ENCODE measurements at regions not wholly inside any gene's neighbourhood (a gene's known extent, or its start where the extent isn't known, plus 50 kb on each side); places are given as distances from the start of the nearest gene placed in this dataset.

DNA sequence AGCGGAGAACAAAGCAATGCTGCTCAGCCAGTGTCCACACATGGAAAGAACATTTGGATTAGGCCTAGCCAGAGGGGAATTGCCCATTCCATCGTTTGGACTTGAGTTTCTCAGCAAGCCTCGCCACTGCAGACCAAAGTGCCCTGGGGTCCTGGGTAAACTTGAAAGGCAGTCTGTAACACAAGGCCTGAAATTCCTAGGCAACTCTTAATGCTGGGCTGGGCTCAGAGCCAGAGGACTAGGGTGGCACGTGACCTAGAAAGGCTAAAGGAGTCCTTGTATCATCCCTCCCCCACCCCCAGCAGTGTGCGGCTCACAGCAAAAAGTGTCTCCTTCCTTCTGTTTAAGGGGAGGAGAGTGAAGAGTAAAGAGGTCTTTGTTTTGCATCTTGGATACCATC lies 210.4 kb upstream of the ARX start:
- ATAC-seq (no peak), DNase-seq (ENCODE audit: low spot score) (no peak)
- TF ChIP-seq NANOG (IDR thresholded peaks at IDR 0.05; ENCODE audit: borderline replicate concordance) (no peak), CTCF (conservative IDR thresholded peaks at IDR 0.05; ENCODE audit: low read depth in 2 of 2) (no peak), REST (IDR thresholded peaks at IDR 0.05; ENCODE audit: unreplicated experiment) (no peak), ZNF331 (CRISPR knock-in tag; IDR thresholded peaks at IDR 0.05; ENCODE audit: low read depth) (no peak), POLR2AphosphoS5 (IDR thresholded peaks at IDR 0.05; ENCODE audit: low read depth) (no peak), JUNB (IDR thresholded peaks at IDR 0.05; ENCODE audit: unreplicated experiment) (no peak), EZH2phosphoT487 (IDR thresholded peaks at IDR 0.05; ENCODE audit: unreplicated experiment) (no peak), EZH2 (IDR thresholded peaks at IDR 0.05; ENCODE audit: low read depth, unreplicated experiment) (no peak), ETS1 (IDR thresholded peaks at IDR 0.05) (no peak), STAT1 (IDR thresholded peaks at IDR 0.05; ENCODE audit: unreplicated experiment) (no peak), CREB1 (CRISPR knock-in tag; IDR thresholded peaks at IDR 0.05; ENCODE audit: low read depth) (no peak), ZNF114 (CRISPR knock-in tag; IDR thresholded peaks at IDR 0.05) (no peak)
- TF ChIP-seq, protein P1, sequence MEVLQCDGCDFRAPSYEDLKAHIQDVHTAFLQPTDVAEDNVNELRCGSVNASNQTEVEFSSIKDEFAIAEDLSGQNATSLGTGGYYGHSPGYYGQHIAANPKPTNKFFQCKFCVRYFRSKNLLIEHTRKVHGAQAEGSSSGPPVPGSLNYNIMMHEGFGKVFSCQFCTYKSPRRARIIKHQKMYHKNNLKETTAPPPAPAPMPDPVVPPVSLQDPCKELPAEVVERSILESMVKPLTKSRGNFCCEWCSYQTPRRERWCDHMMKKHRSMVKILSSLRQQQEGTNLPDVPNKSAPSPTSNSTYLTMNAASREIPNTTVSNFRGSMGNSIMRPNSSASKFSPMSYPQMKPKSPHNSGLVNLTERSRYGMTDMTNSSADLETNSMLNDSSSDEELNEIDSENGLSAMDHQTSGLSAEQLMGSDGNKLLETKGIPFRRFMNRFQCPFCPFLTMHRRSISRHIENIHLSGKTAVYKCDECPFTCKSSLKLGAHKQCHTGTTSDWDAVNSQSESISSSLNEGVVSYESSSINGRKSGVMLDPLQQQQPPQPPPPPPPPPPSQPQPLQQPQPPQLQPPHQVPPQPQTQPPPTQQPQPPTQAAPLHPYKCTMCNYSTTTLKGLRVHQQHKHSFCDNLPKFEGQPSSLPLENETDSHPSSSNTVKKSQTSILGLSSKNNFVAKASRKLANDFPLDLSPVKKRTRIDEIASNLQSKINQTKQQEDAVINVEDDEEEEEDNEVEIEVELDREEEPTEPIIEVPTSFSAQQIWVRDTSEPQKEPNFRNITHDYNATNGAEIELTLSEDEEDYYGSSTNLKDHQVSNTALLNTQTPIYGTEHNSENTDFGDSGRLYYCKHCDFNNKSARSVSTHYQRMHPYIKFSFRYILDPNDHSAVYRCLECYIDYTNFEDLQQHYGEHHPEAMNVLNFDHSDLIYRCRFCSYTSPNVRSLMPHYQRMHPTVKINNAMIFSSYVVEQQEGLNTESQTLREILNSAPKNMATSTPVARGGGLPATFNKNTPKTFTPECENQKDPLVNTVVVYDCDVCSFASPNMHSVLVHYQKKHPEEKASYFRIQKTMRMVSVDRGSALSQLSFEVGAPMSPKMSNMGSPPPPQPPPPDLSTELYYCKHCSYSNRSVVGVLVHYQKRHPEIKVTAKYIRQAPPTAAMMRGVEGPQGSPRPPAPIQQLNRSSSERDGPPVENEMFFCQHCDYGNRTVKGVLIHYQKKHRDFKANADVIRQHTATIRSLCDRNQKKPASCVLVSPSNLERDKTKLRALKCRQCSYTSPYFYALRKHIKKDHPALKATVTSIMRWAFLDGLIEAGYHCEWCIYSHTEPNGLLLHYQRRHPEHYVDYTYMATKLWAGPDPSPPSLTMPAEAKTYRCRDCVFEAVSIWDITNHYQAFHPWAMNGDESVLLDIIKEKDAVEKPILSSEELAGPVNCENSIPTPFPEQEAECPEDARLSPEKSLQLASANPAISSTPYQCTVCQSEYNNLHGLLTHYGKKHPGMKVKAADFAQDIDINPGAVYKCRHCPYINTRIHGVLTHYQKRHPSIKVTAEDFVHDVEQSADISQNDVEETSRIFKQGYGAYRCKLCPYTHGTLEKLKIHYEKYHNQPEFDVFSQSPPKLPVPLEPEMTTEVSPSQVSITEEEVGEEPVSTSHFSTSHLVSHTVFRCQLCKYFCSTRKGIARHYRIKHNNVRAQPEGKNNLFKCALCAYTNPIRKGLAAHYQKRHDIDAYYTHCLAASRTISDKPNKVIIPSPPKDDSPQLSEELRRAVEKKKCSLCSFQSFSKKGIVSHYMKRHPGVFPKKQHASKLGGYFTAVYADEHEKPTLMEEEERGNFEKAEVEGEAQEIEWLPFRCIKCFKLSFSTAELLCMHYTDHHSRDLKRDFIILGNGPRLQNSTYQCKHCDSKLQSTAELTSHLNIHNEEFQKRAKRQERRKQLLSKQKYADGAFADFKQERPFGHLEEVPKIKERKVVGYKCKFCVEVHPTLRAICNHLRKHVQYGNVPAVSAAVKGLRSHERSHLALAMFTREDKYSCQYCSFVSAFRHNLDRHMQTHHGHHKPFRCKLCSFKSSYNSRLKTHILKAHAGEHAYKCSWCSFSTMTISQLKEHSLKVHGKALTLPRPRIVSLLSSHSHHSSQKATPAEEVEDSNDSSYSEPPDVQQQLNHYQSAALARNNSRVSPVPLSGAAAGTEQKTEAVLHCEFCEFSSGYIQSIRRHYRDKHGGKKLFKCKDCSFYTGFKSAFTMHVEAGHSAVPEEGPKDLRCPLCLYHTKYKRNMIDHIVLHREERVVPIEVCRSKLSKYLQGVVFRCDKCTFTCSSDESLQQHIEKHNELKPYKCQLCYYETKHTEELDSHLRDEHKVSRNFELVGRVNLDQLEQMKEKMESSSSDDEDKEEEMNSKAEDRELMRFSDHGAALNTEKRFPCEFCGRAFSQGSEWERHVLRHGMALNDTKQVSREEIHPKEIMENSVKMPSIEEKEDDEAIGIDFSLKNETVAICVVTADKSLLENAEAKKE (CRISPR knock-in tag; IDR thresholded peaks at IDR 0.05) = no peak
- Histone ChIP-seq H3K9me2 (ENCODE audit: insufficient read depth) (no peaks in the 10 kb centered on the region), H3K36me3 (ENCODE audit: insufficient read depth) (no peaks in the 10 kb centered on the region), H3F3A (replicated peaks; ENCODE audit: low read depth) (no peaks in the 10 kb centered on the region), H3K27me3 (ENCODE audit: insufficient read depth) (no peaks in the 10 kb centered on the region), H4K20me1 (replicated peaks; ENCODE audit: insufficient read depth) (no peaks in the 10 kb centered on the region), H3K4me2 (no peak overlapping the region), H2AFZ (no peak overlapping the region), H3K4me1 (ENCODE audit: insufficient read depth) (no peaks in the 10 kb centered on the region), H3K27ac (ENCODE audit: low read depth) (no peak overlapping the region), H3K4me3 (no peak overlapping the region), H3K79me2 (replicated peaks; ENCODE audit: insufficient read depth) (no peaks in the 10 kb centered on the region)
- no peaks in the 10 kb centered on the region for H3K4me1 Mint-ChIP-seq
- no peaks in the 10 kb centered on the region for H3K36me3 Mint-ChIP-seq (ENCODE audit: low read depth)
- no peaks in the 10 kb centered on the region for H3K9me3 Mint-ChIP-seq
- no peak overlapping the region for H3K4me3 Mint-ChIP-seq
- H3K27ac Mint-ChIP-seq = no peak overlapping the region
- peaks cover 2% of the 10 kb centered on the region for H3K27me3 Mint-ChIP-seq (ENCODE audit: insufficient read depth, low read depth, poor library complexity)
